Left lung (tissue), 4 donors: ENCODE measurements at regions not wholly inside any gene's neighbourhood (a gene's known extent, or its start where the extent isn't known, plus 50 kb on each side); places are given as distances from the start of the nearest gene placed in this dataset.
A peak's percentile ranks its signal among the peaks of the same experiment; 100 is the strongest.

Experiments used
- ATAC-seq: fragments of 200-7000 bp; cut with Tn5 transposase; one replicate; pipeline ENCODE4 v1.9.1; 2020; ENCODE audit warnings: moderate library complexity
- DNase-seq, 4 donors: peaks; one replicate each; pipeline ENCODE4 v3.0.0-alpha.2; 2013 to 2020
- H3K27ac ChIP-seq, 2 donors: fragments of 200-600 bp; sonication (generic) in 1 of 2; one replicate each; pipeline versions ENCODE4 v1.5.0 to v1.8.0; 2020 to 2021
- H3K27me3 ChIP-seq, 2 donors: fragments of 200-600 bp; sonication (generic) in 1 of 2; one replicate each; pipeline versions ENCODE4 v1.5.0 to v1.8.0; 2020 to 2021
- H3K36me3 ChIP-seq, 2 donors: fragments of 200-600 bp; sonication (generic) in 1 of 2; one replicate each; pipeline versions ENCODE4 v1.5.0 to v1.8.0; 2020 to 2021
- H3K4me1 ChIP-seq, 2 donors: fragments of 200-600 bp; one replicate each; pipeline ENCODE4 v1.8.0; 2021
- H3K4me3 ChIP-seq, 2 donors: fragments of 200-600 bp; sonication (generic) in 1 of 2; one replicate each; pipeline versions ENCODE4 v1.5.0 to v1.8.0; 2020 to 2021; ENCODE audit warnings: mild to moderate bottlenecking in 1 of 2
- H3K9me3 ChIP-seq, 2 donors: fragments of 200-600 bp; sonication (generic) in 1 of 2; one replicate each; pipeline versions ENCODE4 v1.5.0 to v1.8.0; 2020 to 2021
- intact Hi-C, 2 donors: fragments of 100-400 bp; cut with DNase I; formaldehyde crosslinking; loops; one replicate each; pipeline versions ENCODE4 v1.11.2 to v1.14.2; 2022
- TF ChIP-seq, protein P1 (sequence below), 2 donors: fragments of 200-600 bp; sonication (generic) in 1 of 2; IDR thresholded peaks; one replicate each; pipeline versions ENCODE4 v1.5.0 to v1.8.0; 2021; ENCODE audit warnings: antibody characterized with exemption in 2 of 2
- donor health status: DM: no; HTN: yes; CAD: no.
- donor health status: DM: no; HTN: no; CAD: no.

DNA sequence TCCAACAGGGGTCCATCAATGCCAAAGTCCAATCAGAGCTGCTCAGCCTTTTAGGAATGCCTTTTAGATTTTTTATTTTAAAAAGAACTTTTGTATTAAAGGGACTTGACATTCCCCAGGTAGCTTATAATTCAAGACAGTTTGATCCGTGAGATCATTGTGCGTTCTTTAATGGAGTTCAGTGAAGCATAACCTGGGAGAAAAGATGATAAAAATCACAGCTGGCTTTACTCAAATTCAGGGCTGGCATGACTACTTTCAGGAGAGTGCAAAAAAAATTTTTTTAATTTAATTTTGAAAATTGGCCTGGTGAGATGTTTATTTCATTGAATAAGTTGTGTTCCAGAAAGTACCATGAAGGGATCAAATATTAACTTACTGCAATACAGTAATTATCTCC is 118.2 kb downstream of the VCX2 start:
- ATAC-seq (no peak), DNase-seq (no peak)
- no peaks in the 10 kb centered on the region for H3K27me3 ChIP-seq
- no peaks in the 10 kb centered on the region for H3K36me3 ChIP-seq
- H3K27ac ChIP-seq, result no peak overlapping the region
- intact Hi-C loops, result no loop called here
- no peak overlapping the region for H3K4me3 ChIP-seq
- no peaks in the 10 kb centered on the region for H3K4me1 ChIP-seq
- no peaks in the 10 kb centered on the region for H3K9me3 ChIP-seq
- TF ChIP-seq, protein P1, sequence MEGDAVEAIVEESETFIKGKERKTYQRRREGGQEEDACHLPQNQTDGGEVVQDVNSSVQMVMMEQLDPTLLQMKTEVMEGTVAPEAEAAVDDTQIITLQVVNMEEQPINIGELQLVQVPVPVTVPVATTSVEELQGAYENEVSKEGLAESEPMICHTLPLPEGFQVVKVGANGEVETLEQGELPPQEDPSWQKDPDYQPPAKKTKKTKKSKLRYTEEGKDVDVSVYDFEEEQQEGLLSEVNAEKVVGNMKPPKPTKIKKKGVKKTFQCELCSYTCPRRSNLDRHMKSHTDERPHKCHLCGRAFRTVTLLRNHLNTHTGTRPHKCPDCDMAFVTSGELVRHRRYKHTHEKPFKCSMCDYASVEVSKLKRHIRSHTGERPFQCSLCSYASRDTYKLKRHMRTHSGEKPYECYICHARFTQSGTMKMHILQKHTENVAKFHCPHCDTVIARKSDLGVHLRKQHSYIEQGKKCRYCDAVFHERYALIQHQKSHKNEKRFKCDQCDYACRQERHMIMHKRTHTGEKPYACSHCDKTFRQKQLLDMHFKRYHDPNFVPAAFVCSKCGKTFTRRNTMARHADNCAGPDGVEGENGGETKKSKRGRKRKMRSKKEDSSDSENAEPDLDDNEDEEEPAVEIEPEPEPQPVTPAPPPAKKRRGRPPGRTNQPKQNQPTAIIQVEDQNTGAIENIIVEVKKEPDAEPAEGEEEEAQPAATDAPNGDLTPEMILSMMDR (IDR thresholded peaks at IDR 0.05), result no peak

DNA sequence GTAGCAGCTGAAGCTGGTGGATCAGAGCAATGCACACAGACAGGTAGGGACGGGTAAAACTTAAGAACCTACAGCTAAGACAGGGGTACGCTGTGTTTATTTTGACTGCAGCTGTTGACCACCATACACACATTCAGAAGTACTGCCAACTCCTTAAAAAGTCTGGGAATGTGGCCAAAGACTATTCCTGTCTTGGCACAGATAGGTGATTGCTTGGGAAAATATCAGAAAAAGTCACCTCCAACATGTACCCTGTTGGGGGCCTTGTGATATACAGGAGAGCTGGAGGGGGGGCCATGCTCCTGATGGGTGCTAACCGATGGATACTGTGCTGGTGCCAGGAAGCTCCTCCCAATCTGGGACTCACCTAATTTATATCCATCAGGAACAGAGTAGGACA is 121.2 kb downstream of the VCX2 start:
- no peaks in the 10 kb centered on the region for H3K4me1 ChIP-seq
- H3K9me3 ChIP-seq, result no peaks in the 10 kb centered on the region
- ATAC-seq (peak; percentile 59), DNase-seq (peak in 1 of 4 donors; percentile 14)
- TF ChIP-seq, protein P1 (IDR thresholded peaks at IDR 0.05), result no peak
- H3K27ac ChIP-seq, result no peak overlapping the region
- H3K27me3 ChIP-seq, result no peaks in the 10 kb centered on the region
- no peaks in the 10 kb centered on the region for H3K36me3 ChIP-seq
- intact Hi-C loops, result no loop called here
- H3K4me3 ChIP-seq, result no peak overlapping the region

GRCh38 chrX:8048466-8048865 is 121.3 kb upstream of the PNPLA4 start:
- TF ChIP-seq, protein P1 (IDR thresholded peaks at IDR 0.05), result no peak
- H3K4me3 ChIP-seq, result no peak overlapping the region
- intact Hi-C loops, result no loop called here
- DNase-seq (no peak), ATAC-seq (no peak)
- no peaks in the 10 kb centered on the region for H3K4me1 ChIP-seq
- H3K9me3 ChIP-seq, result no peaks in the 10 kb centered on the region
- no peaks in the 10 kb centered on the region for H3K27me3 ChIP-seq
- H3K36me3 ChIP-seq, result no peaks in the 10 kb centered on the region
- H3K27ac ChIP-seq, result no peak overlapping the region

- Histone ChIP-seq H3K9me3 (no peaks in the 10 kb centered on the region), H3K4me3 (no peak overlapping the region), H3K36me3 (no peaks in the 10 kb centered on the region), H3K27ac (no peak overlapping the region), H3K27me3 (no peaks in the 10 kb centered on the region), H3K4me1 (no peaks in the 10 kb centered on the region)
- DNase-seq (peak in 1 of 4 donors; percentile 19), ATAC-seq (no peak)
- intact Hi-C loops, result no loop called here
- TF ChIP-seq, protein P1 (IDR thresholded peaks at IDR 0.05), result no peak
These were observed 117.7 kb upstream of the PNPLA4 start for GRCh38 chrX:8044947-8045346.

DNA sequence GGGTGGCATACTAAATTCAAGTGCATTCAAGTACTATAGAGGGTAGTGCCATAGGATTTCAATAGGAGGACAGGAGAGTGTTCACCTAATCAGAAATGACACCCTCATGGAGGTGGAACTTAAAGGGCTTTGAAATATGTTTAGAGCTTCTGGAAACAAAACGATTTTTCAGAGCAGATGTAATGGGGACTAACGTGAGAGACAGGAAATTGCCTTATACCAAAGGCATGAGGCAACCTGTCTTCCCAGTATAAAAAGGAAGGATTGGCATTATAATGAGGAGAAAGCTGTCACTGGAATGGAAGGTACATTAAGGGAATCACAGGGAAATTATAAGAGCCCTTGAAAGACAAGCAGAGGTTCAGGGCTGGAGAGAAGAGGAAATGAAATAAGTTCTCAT is 116.3 kb upstream of the PNPLA4 start:
- Histone ChIP-seq H3K27ac (no peak overlapping the region), H3K9me3 (no peaks in the 10 kb centered on the region), H3K4me3 (no peak overlapping the region), H3K36me3 (no peaks in the 10 kb centered on the region), H3K27me3 (no peaks in the 10 kb centered on the region), H3K4me1 (no peaks in the 10 kb centered on the region)
- TF ChIP-seq, protein P1 (IDR thresholded peaks at IDR 0.05), result no peak
- intact Hi-C loops, result no loop called here
- DNase-seq (no peak), ATAC-seq (no peak)
